ENCODE measurements at regions not wholly inside any gene's neighbourhood (a gene's known extent, or its start where the extent isn't known, plus 50 kb on each side); places are given as distances from the start of the nearest gene placed in this dataset.

DNA sequence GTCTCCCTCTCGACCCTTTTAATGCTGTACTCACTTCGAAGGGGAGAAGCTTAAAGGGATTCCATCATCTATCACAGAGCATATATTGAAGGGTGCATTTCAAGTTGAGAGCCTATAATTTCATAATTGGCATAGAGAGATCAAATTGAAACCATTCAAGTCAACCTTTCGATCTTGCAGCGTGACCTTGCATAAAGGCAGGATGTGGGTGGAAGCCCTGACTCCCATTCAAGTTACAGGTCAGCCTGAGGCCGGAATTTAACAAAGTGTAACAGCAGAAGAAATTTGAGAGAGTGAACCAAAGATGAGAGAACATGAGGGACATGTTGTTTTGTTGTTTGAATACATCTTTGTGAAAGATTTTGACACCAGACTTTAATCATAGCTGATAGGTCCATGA is 195.3 kb upstream of the TPK1 start:
- TF ChIP-seq, protein P1, sequence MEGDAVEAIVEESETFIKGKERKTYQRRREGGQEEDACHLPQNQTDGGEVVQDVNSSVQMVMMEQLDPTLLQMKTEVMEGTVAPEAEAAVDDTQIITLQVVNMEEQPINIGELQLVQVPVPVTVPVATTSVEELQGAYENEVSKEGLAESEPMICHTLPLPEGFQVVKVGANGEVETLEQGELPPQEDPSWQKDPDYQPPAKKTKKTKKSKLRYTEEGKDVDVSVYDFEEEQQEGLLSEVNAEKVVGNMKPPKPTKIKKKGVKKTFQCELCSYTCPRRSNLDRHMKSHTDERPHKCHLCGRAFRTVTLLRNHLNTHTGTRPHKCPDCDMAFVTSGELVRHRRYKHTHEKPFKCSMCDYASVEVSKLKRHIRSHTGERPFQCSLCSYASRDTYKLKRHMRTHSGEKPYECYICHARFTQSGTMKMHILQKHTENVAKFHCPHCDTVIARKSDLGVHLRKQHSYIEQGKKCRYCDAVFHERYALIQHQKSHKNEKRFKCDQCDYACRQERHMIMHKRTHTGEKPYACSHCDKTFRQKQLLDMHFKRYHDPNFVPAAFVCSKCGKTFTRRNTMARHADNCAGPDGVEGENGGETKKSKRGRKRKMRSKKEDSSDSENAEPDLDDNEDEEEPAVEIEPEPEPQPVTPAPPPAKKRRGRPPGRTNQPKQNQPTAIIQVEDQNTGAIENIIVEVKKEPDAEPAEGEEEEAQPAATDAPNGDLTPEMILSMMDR (IDR thresholded peaks at IDR 0.05; ENCODE audit: control extremely low read depth in 1 of 3, insufficient read depth in 1 of 3, low read depth in 1 of 3, low read length in 3 of 3) = no peak
- TF ChIP-seq POLR2A (IDR thresholded peaks at IDR 0.05; ENCODE audit: control extremely low read depth in 1 of 2, low read depth in 2 of 2, low read length in 2 of 2) (no peak), SP4 (IDR thresholded peaks at IDR 0.05; ENCODE audit: low read length) (no peak), EZH2 (IDR thresholded peaks at IDR 0.05; ENCODE audit: low read depth, low read length, severe bottlenecking) (no peak), JUN (IDR thresholded peaks at IDR 0.05; ENCODE audit: low read depth, low read length) (no peak), RAD21 (IDR thresholded peaks at IDR 0.05 in 1 of 2, conservative IDR thresholded peaks at IDR 0.05 in 1 of 2; ENCODE audit: low read depth in 2 of 2, low read length in 2 of 2) (no peak), HDAC6 (IDR thresholded peaks at IDR 0.05; ENCODE audit: low read depth, low read length) (no peak), TAF1 (IDR thresholded peaks at IDR 0.05; ENCODE audit: low read depth, low read length) (no peak), SRF (IDR thresholded peaks at IDR 0.05; ENCODE audit: low read depth, low read length) (no peak)
- TF ChIP-seq, protein P2, sequence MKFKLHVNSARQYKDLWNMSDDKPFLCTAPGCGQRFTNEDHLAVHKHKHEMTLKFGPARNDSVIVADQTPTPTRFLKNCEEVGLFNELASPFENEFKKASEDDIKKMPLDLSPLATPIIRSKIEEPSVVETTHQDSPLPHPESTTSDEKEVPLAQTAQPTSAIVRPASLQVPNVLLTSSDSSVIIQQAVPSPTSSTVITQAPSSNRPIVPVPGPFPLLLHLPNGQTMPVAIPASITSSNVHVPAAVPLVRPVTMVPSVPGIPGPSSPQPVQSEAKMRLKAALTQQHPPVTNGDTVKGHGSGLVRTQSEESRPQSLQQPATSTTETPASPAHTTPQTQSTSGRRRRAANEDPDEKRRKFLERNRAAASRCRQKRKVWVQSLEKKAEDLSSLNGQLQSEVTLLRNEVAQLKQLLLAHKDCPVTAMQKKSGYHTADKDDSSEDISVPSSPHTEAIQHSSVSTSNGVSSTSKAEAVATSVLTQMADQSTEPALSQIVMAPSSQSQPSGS (IDR thresholded peaks at IDR 0.05; ENCODE audit: low read length) = no peak
